GM18511 (cell line): ENCODE measurements at regions not wholly inside any gene's neighbourhood (a gene's known extent, or its start where the extent isn't known, plus 50 kb on each side); places are given as distances from the start of the nearest gene placed in this dataset.

Source experiments
- ATAC-seq: cut with Tn5 transposase; IDR thresholded peaks from one replicate; pipeline ENCODE4 v1.9.1; 2021; ENCODE audit warnings: mild to moderate bottlenecking, moderate library complexity; ENCODE audit not compliant: unreplicated experiment

GRCh38 chr2:19238440-19239060, 119.9 kb downstream of the OSR1 start:
- no peak for ATAC-seq

- no peak for ATAC-seq
Observed at GRCh38 chr2:19235308-19235707, 123.1 kb downstream of the OSR1 start.

GRCh38 chr2:19232312-19232711, 126.1 kb downstream of the OSR1 start:
- ATAC-seq: no peak

- ATAC-seq: no peak
Observed at GRCh38 chr2:19231625-19232024, 126.8 kb downstream of the OSR1 start.

GRCh38 chr2:19230626-19231025, 127.8 kb downstream of the OSR1 start:
- ATAC-seq: no peak

GRCh38 chr2:19228715-19229114, 129.7 kb downstream of the OSR1 start:
- no peak for ATAC-seq

- ATAC-seq: no peak
Observed at GRCh38 chr2:19228181-19228593, 130.2 kb downstream of the OSR1 start.

GRCh38 chr2:19226871-19227270, 131.6 kb downstream of the OSR1 start:
- no peak for ATAC-seq

GRCh38 chr2:19226386-19226785, 132.0 kb downstream of the OSR1 start:
- no peak for ATAC-seq

GRCh38 chr2:19225931-19226330, 132.5 kb downstream of the OSR1 start:
- ATAC-seq: no peak

GRCh38 chr2:19225126-19225525, 133.3 kb downstream of the OSR1 start:
- no peak for ATAC-seq

- ATAC-seq: no peak
Observed at GRCh38 chr2:19224486-19224885, 133.9 kb downstream of the OSR1 start.

- ATAC-seq: no peak
Observed at GRCh38 chr2:19224011-19224410, 134.4 kb downstream of the OSR1 start.

- ATAC-seq: no peak
Observed at GRCh38 chr2:19219060-19219459, 139.4 kb downstream of the OSR1 start.

GRCh38 chr2:19218166-19218565, 140.3 kb downstream of the OSR1 start:
- no peak for ATAC-seq

- no peak for ATAC-seq
Observed at GRCh38 chr2:19216676-19217602, 141.5 kb downstream of the OSR1 start.

GRCh38 chr2:19216238-19216637, 142.2 kb downstream of the OSR1 start:
- no peak for ATAC-seq

GRCh38 chr2:19214682-19215391, 143.6 kb downstream of the OSR1 start:
- ATAC-seq: no peak

GRCh38 chr2:19209575-19210341, 148.7 kb downstream of the OSR1 start:
- no peak for ATAC-seq

- no peak for ATAC-seq
Observed at GRCh38 chr2:19208479-19209199, 149.8 kb downstream of the OSR1 start.
